ENCODE measurements at regions not wholly inside any gene's neighbourhood (a gene's known extent, or its start where the extent isn't known, plus 50 kb on each side); places are given as distances from the start of the nearest gene placed in this dataset.

GRCh38 chr11:70744396-70745185, 346.3 kb downstream of the CTTN start:
- H3K27ac ChIP-seq (ENCODE audit: low read length) = no peak overlapping the region
- H3K36me3 ChIP-seq (ENCODE audit: control insufficient read depth, insufficient read depth, low read length) = no peaks in the 10 kb centered on the region
- peaks cover 6% of the 10 kb centered on the region for H3K9me3 ChIP-seq (ENCODE audit: control insufficient read depth, low read depth, low read length)
- H3K4me3 ChIP-seq (ENCODE audit: low read length) = no peak overlapping the region
- no CpG with 5 or more reads among the region's 17 CpGs for WGBS (ENCODE audit: insufficient coverage, low lambda C conversion rate)
- no peak for DNase-seq
- peaks cover 3% of the 10 kb centered on the region for H3K27me3 ChIP-seq (ENCODE audit: control insufficient read depth, insufficient read depth, low read length)
- peaks cover 6% of the 10 kb centered on the region for H3K4me1 ChIP-seq (ENCODE audit: control insufficient read depth, insufficient read depth, low read length)

- no peak overlapping the region for H3K27ac ChIP-seq (ENCODE audit: low read length)
- peaks cover 3% of the 10 kb centered on the region for H3K27me3 ChIP-seq (ENCODE audit: control insufficient read depth, insufficient read depth, low read length)
- no peaks in the 10 kb centered on the region for H3K36me3 ChIP-seq (ENCODE audit: control insufficient read depth, insufficient read depth, low read length)
- H3K9me3 ChIP-seq (ENCODE audit: control insufficient read depth, low read depth, low read length) = peaks cover 13% of the 10 kb centered on the region
- WGBS (ENCODE audit: insufficient coverage, low lambda C conversion rate) = no CpG with 5 or more reads among the region's 11 CpGs
- peaks cover 6% of the 10 kb centered on the region for H3K4me1 ChIP-seq (ENCODE audit: control insufficient read depth, insufficient read depth, low read length)
- no peak overlapping the region for H3K4me3 ChIP-seq (ENCODE audit: low read length)
- DNase-seq = no peak
Measured at GRCh38 chr11:70745451-70745850, 347.1 kb downstream of the CTTN start.

GRCh38 chr11:70745941-70746340, 347.6 kb downstream of the CTTN start:
- Histone ChIP-seq H3K27ac (ENCODE audit: low read length) (no peak overlapping the region), H3K4me3 (ENCODE audit: low read length) (no peak overlapping the region), H3K4me1 (ENCODE audit: control insufficient read depth, insufficient read depth, low read length) (peaks cover 6% of the 10 kb centered on the region), H3K9me3 (ENCODE audit: control insufficient read depth, low read depth, low read length) (peaks cover 13% of the 10 kb centered on the region), H3K36me3 (ENCODE audit: control insufficient read depth, insufficient read depth, low read length) (no peaks in the 10 kb centered on the region), H3K27me3 (ENCODE audit: control insufficient read depth, insufficient read depth, low read length) (peaks cover 3% of the 10 kb centered on the region)
- WGBS (ENCODE audit: insufficient coverage, low lambda C conversion rate) = no CpG with 5 or more reads among the region's 8 CpGs
- no peak for DNase-seq

GRCh38 chr11:70746351-70746750, 348.0 kb downstream of the CTTN start:
- no peak overlapping the region for H3K27ac ChIP-seq (ENCODE audit: low read length)
- WGBS (ENCODE audit: insufficient coverage, low lambda C conversion rate) = no CpG with 5 or more reads among the region's 11 CpGs
- H3K9me3 ChIP-seq (ENCODE audit: control insufficient read depth, low read depth, low read length) = peaks cover 13% of the 10 kb centered on the region
- no peaks in the 10 kb centered on the region for H3K36me3 ChIP-seq (ENCODE audit: control insufficient read depth, insufficient read depth, low read length)
- H3K27me3 ChIP-seq (ENCODE audit: control insufficient read depth, insufficient read depth, low read length) = peaks cover 3% of the 10 kb centered on the region
- no peak for DNase-seq
- H3K4me1 ChIP-seq (ENCODE audit: control insufficient read depth, insufficient read depth, low read length) = peaks cover 6% of the 10 kb centered on the region
- no peak overlapping the region for H3K4me3 ChIP-seq (ENCODE audit: low read length)

GRCh38 chr11:70747285-70747684, 349.0 kb downstream of the CTTN start:
- Histone ChIP-seq H3K4me3 (ENCODE audit: low read length) (no peak overlapping the region), H3K36me3 (ENCODE audit: control insufficient read depth, insufficient read depth, low read length) (no peaks in the 10 kb centered on the region), H3K4me1 (ENCODE audit: control insufficient read depth, insufficient read depth, low read length) (peaks cover 6% of the 10 kb centered on the region), H3K9me3 (ENCODE audit: control insufficient read depth, low read depth, low read length) (peaks cover 16% of the 10 kb centered on the region), H3K27ac (ENCODE audit: low read length) (no peak overlapping the region), H3K27me3 (ENCODE audit: control insufficient read depth, insufficient read depth, low read length) (peaks cover 3% of the 10 kb centered on the region)
- no CpG with 5 or more reads among the region's 4 CpGs for whole genome bisulfite sequencing (ENCODE audit: insufficient coverage, low lambda C conversion rate)
- DNase-seq = no peak

GRCh38 chr11:70747921-70748320, 349.6 kb downstream of the CTTN start:
- H3K27ac ChIP-seq (ENCODE audit: low read length) = no peak overlapping the region
- H3K9me3 ChIP-seq (ENCODE audit: control insufficient read depth, low read depth, low read length) = peaks cover 16% of the 10 kb centered on the region
- H3K4me3 ChIP-seq (ENCODE audit: low read length) = no peak overlapping the region
- H3K36me3 ChIP-seq (ENCODE audit: control insufficient read depth, insufficient read depth, low read length) = no peaks in the 10 kb centered on the region
- peaks cover 3% of the 10 kb centered on the region for H3K4me1 ChIP-seq (ENCODE audit: control insufficient read depth, insufficient read depth, low read length)
- peaks cover under 1% of the 10 kb centered on the region for H3K27me3 ChIP-seq (ENCODE audit: control insufficient read depth, insufficient read depth, low read length)
- no CpG with 5 or more reads among the region's 5 CpGs for WGBS (ENCODE audit: insufficient coverage, low lambda C conversion rate)
- DNase-seq = no peak

- no peak overlapping the region for H3K4me3 ChIP-seq (ENCODE audit: low read length)
- DNase-seq = no peak
- no peaks in the 10 kb centered on the region for H3K4me1 ChIP-seq (ENCODE audit: control insufficient read depth, insufficient read depth, low read length)
- no peak overlapping the region for H3K27ac ChIP-seq (ENCODE audit: low read length)
- 86% methylated on average over 3 of the region's 4 CpGs for WGBS (ENCODE audit: insufficient coverage, low lambda C conversion rate)
- H3K9me3 ChIP-seq (ENCODE audit: control insufficient read depth, low read depth, low read length) = peaks cover 16% of the 10 kb centered on the region
- H3K36me3 ChIP-seq (ENCODE audit: control insufficient read depth, insufficient read depth, low read length) = no peaks in the 10 kb centered on the region
- H3K27me3 ChIP-seq (ENCODE audit: control insufficient read depth, insufficient read depth, low read length) = no peaks in the 10 kb centered on the region
Measured at GRCh38 chr11:70751142-70751734, 352.9 kb downstream of the CTTN start.

GRCh38 chr11:70755410-70756158, 357.3 kb downstream of the CTTN start:
- peak; percentile 64 to 70 for DNase-seq
- Histone ChIP-seq H3K4me1 (ENCODE audit: control insufficient read depth, insufficient read depth, low read length) (no peaks in the 10 kb centered on the region), H3K36me3 (ENCODE audit: control insufficient read depth, insufficient read depth, low read length) (no peaks in the 10 kb centered on the region), H3K9me3 (ENCODE audit: control insufficient read depth, low read depth, low read length) (peaks cover 2% of the 10 kb centered on the region), H3K4me3 (ENCODE audit: low read length) (no peak overlapping the region), H3K27me3 (ENCODE audit: control insufficient read depth, insufficient read depth, low read length) (no peaks in the 10 kb centered on the region), H3K27ac (ENCODE audit: low read length) (no peak overlapping the region)
- WGBS (ENCODE audit: insufficient coverage, low lambda C conversion rate) = no CpG with 5 or more reads among the region's 37 CpGs

GRCh38 chr11:70756341-70756740, 358.0 kb downstream of the CTTN start:
- DNase-seq = no peak
- Histone ChIP-seq H3K27ac (ENCODE audit: low read length) (no peak overlapping the region), H3K9me3 (ENCODE audit: control insufficient read depth, low read depth, low read length) (peaks cover 5% of the 10 kb centered on the region), H3K4me3 (ENCODE audit: low read length) (no peak overlapping the region), H3K4me1 (ENCODE audit: control insufficient read depth, insufficient read depth, low read length) (no peaks in the 10 kb centered on the region), H3K27me3 (ENCODE audit: control insufficient read depth, insufficient read depth, low read length) (no peaks in the 10 kb centered on the region), H3K36me3 (ENCODE audit: control insufficient read depth, insufficient read depth, low read length) (peaks cover 1% of the 10 kb centered on the region)
- WGBS (ENCODE audit: insufficient coverage, low lambda C conversion rate) = no CpG with 5 or more reads among the region's 8 CpGs

- Histone ChIP-seq H3K4me3 (ENCODE audit: low read length) (no peak overlapping the region), H3K36me3 (ENCODE audit: control insufficient read depth, insufficient read depth, low read length) (peaks cover 3% of the 10 kb centered on the region), H3K4me1 (ENCODE audit: control insufficient read depth, insufficient read depth, low read length) (no peaks in the 10 kb centered on the region), H3K27ac (ENCODE audit: low read length) (no peak overlapping the region), H3K9me3 (ENCODE audit: control insufficient read depth, low read depth, low read length) (peaks cover 9% of the 10 kb centered on the region), H3K27me3 (ENCODE audit: control insufficient read depth, insufficient read depth, low read length) (no peaks in the 10 kb centered on the region)
- DNase-seq = no peak
- no CpG with 5 or more reads among the region's 7 CpGs for WGBS (ENCODE audit: insufficient coverage, low lambda C conversion rate)
Measured at GRCh38 chr11:70756756-70757155, 358.4 kb downstream of the CTTN start.
